ENCODE measurements at regions not wholly inside any gene's neighbourhood (a gene's known extent, or its start where the extent isn't known, plus 50 kb on each side); places are given as distances from the start of the nearest gene placed in this dataset.

DNA sequence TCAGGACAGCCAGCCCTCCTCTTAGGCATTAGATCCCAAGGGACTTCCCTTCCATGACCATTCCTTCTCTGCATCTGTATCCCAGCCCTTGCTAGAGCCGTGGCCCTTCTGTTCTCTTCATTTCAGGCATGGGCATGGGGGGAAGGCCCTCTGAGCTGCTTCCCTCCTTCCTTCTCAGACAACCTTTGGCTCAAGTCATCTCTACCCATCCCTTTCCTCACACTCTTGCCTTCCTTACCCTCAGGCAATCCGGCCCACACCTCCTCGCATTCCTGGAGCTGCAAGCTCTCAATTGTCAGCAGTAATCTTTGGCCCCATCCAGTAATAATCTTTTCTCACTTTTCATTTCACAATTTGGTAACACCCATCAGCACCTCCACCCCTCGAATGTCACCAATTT is 426.9 kb upstream of the JARID2 start:
- no peak for DNase-seq (ENCODE audit: low spot score)
- no peak for ATAC-seq (ENCODE audit: low FRiP score)
- TF ChIP-seq, protein P1, sequence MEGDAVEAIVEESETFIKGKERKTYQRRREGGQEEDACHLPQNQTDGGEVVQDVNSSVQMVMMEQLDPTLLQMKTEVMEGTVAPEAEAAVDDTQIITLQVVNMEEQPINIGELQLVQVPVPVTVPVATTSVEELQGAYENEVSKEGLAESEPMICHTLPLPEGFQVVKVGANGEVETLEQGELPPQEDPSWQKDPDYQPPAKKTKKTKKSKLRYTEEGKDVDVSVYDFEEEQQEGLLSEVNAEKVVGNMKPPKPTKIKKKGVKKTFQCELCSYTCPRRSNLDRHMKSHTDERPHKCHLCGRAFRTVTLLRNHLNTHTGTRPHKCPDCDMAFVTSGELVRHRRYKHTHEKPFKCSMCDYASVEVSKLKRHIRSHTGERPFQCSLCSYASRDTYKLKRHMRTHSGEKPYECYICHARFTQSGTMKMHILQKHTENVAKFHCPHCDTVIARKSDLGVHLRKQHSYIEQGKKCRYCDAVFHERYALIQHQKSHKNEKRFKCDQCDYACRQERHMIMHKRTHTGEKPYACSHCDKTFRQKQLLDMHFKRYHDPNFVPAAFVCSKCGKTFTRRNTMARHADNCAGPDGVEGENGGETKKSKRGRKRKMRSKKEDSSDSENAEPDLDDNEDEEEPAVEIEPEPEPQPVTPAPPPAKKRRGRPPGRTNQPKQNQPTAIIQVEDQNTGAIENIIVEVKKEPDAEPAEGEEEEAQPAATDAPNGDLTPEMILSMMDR (IDR thresholded peaks at IDR 0.05): no peak

DNA sequence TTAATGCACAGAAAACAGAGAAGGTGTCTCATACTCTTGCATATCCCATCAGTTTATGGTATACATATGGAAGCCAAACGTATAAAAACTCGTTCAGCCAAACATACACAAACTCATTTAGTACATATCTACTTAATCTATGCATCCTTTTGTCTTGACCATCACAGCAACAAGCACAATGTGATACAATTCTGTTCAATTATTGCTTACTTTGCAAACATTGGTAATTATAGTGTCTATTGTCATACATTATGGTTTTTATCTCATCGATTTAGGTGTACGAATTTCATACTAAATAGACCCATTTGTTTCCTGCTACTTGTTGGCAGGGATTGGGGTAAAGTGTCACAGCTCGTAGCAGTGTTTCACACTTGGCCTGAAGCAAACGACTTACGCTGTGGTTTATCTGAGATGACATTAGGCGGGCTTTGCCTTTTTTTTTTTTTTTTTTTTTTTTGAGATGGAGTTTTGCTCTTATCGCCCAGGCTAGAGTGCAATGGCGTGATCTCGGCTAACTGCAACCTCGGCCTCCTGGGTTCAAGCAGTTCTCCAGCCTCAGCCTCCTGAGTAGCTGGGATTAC is 425.9 kb upstream of the JARID2 start:
- no peak for DNase-seq (ENCODE audit: low spot score)
- ATAC-seq (ENCODE audit: low FRiP score): no peak
- TF ChIP-seq, protein P1 (IDR thresholded peaks at IDR 0.05): no peak

DNA sequence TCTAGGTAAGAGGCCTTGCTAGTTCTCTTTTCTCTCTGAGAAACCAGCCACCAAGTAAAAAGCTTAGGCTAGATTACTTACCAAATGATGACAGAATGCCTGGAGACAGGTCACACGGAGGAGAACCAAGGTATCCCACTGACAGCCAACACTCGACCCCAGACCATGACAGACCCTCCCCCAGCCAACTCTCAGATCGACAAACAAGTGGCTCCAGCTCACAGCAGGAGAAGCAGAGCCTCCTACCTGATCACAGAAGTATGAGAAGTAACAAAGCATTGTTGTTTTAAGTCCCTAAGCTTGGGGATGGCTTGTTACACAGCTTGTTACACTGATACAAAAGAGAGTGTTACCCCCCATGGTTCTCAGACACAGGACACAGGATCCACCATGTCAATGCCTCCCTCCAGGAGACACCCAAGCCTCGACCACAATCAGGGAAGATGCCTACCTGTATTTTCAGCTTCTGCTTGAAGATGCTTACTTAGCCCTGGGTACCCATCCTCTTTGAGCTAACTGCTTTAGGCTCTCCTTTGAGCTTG is 423.8 kb upstream of the JARID2 start:
- ATAC-seq (ENCODE audit: low FRiP score) (no peak), DNase-seq (ENCODE audit: low spot score) (no peak)
- TF ChIP-seq, protein P1 (IDR thresholded peaks at IDR 0.05): no peak

DNA sequence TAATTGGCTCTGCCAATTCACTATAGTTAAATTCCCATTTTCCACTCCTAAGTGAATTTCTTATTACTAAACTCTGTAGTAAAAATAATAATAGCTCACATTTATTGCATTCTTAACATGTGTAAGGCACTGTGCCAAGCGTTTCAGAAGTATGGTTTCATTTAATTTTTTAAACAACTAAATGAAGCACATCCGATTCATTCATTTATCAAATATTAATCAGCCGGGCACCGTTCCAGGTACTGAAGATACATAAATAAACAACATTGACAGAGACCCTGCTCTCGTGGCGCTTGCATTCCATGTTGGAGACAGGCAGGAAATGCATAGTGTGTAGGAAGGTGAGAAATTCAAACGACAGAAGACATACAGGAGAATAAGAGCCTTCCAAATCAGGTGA is 423.2 kb upstream of the JARID2 start:
- no peak for DNase-seq (ENCODE audit: low spot score)

DNA sequence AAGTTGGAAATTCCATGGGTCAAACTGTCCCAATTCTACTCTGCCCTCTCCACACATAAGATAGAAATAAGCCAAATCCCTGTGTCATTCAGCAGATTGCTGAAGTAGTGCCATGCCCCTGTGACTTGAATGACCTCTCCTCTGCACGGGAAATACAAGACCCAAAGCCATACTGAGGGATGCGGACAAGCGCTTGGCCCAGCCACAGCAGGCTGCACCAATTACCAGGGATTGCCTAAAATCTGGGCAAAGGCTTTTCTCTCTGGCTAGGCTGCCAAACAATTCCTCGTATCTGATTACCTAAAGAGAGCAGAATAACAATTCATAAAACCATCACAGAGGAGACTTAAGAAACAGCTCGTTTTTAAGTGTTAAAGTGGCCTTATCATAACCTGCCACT is 421.8 kb upstream of the JARID2 start:
- ATAC-seq (ENCODE audit: low FRiP score) (no peak), DNase-seq (ENCODE audit: low spot score) (no peak)
- TF ChIP-seq, protein P1 (IDR thresholded peaks at IDR 0.05): no peak

More for the DNA sequence above, 423.2 kb upstream of the JARID2 start:
- ATAC-seq (ENCODE audit: low FRiP score): no peak
- TF ChIP-seq, protein P1 (IDR thresholded peaks at IDR 0.05): no peak

DNA sequence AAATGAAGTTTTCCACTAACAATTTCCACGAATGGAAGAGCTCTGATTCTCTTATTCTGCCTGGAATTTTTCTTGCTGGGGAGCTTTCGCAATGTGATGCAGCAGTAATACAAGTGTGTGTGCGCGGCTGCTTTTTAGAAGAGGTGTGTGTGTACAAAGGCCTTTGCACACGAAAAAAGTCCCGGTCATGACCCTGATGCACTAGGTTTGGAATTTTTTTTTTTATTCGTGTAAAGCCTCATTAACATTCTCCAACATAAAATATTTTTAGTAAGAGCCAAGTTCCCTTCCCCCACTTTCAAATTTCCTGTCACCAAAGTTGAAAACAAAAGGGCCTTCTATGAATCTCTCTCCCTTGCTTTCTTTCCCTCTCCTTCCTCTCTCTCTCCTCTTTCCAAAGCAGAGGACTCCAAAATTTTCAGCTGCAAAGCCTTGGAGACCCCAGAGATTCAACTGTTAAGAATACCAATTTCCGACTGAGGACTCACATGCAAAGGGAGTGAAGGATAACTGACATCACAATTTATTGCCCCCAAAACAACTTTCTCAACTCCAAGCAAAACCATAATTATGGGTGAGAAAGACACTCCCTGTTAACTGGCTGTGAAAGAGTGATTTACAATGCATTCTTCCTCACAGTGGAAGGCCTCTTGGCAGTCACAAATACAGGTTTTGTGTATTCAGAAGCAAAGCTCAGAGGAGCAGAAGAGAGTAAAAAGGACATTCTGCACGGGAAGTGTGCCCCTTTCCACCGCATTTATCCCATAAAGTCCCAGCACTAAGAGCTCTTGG is 421.2 kb upstream of the JARID2 start:
- no peak for ATAC-seq (ENCODE audit: low FRiP score)
- no peak for DNase-seq (ENCODE audit: low spot score)
- TF ChIP-seq, protein P1 (IDR thresholded peaks at IDR 0.05): no peak

DNA sequence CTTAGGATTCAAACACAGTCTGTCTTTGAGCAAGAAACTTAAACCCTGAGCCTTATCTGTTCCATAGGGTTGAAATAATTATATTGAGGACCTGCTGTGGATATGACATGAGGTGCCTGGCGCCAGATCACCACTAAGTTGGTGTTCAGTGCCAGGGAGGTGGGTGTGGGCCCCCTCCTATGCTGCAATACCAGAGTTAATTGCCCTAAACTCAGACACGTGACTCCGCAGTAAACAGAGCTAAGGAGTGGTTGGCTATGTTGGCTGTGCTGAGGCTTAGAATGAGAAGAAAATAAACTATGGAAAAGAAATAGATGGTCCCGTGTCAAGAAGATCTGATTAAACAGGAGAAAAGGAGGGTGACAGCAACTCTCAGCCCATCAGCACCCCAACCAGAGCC is 419.4 kb upstream of the JARID2 start:
- TF ChIP-seq, protein P1 (IDR thresholded peaks at IDR 0.05): no peak
- DNase-seq (ENCODE audit: low spot score) (no peak), ATAC-seq (ENCODE audit: low FRiP score) (no peak)

Data from omental fat pad (tissue), 3 donors.